WTC11 (cell line): ENCODE measurements at regions not wholly inside any gene's neighbourhood (a gene's known extent, or its start where the extent isn't known, plus 50 kb on each side); places are given as distances from the start of the nearest gene placed in this dataset.

Experiments
- ATAC-seq: fragments of 200-7000 bp; cut with Tn5 transposase; 2 replicates; pipeline ENCODE4 v1.10.0; 2021; ENCODE audit warnings: mild to moderate bottlenecking, moderate library complexity
- CTCF ChIA-PET: fragments of 300-600 bp; sonication (Branson Sonifier 250); formaldehyde crosslinking; loops from one replicate; lab custom pipeline; 2021; ENCODE audit warnings: antibody characterized with exemption; lab: Charles Lee
- POLR2A ChIA-PET: fragments of 350-600 bp; sonication (Branson Sonifier 250); formaldehyde crosslinking; loops from one replicate; lab custom pipeline; 2021; ENCODE audit warnings: antibody characterized with exemption; lab: Charles Lee
- DNase-seq: peaks from one replicate; pipeline ENCODE4 v3.0.0; 2021; ENCODE audit warnings: low spot score
- H3K27ac Mint-ChIP-seq: 2 replicates; pipeline ENCODE4 v1.8.0; 2021; ENCODE audit warnings: mixed read lengths
- H3K27me3 Mint-ChIP-seq: 2 replicates; pipeline ENCODE4 v1.8.0; 2021; ENCODE audit warnings: low read depth, mild to moderate bottlenecking, moderate library complexity, mixed read lengths
- H3K36me3 Mint-ChIP-seq: 2 replicates; pipeline ENCODE4 v1.8.0; 2021; ENCODE audit warnings: mixed read lengths
- H3K4me1 Mint-ChIP-seq: 2 replicates; pipeline ENCODE4 v1.8.0; 2022; ENCODE audit warnings: mixed read lengths
- H3K4me3 Mint-ChIP-seq: 2 replicates; pipeline ENCODE4 v1.8.0; 2021; ENCODE audit warnings: mild to moderate bottlenecking, moderate library complexity, mixed read lengths
- H3K9me3 Mint-ChIP-seq: 2 replicates; pipeline ENCODE4 v1.8.0; 2021; ENCODE audit warnings: mixed read lengths
- AFF4 ChIP-seq: sonication (generic); formaldehyde crosslinking; IDR thresholded peaks from 2 replicates; pipeline ENCODE4 v1.8.1; 2023; ENCODE audit warnings: mild to moderate bottlenecking, missing genetic modification reagents, borderline replicate concordance
- ATF2 ChIP-seq: sonication (generic); formaldehyde crosslinking; IDR thresholded peaks from 2 replicates; pipeline ENCODE4 v1.8.1; 2022; ENCODE audit warnings: low read depth, missing genetic modification reagents, borderline replicate concordance
- ATF6 ChIP-seq: sonication (generic); formaldehyde crosslinking; IDR thresholded peaks from 2 replicates; pipeline ENCODE4 v1.8.1; 2023; ENCODE audit warnings: mild to moderate bottlenecking, missing genetic modification reagents
- ELF4 ChIP-seq: sonication (generic); formaldehyde crosslinking; IDR thresholded peaks from 2 replicates; pipeline ENCODE4 v1.8.1; 2022; ENCODE audit warnings: low read depth, mild to moderate bottlenecking, moderate library complexity, missing genetic modification reagents
- KAT7 ChIP-seq: sonication (generic); formaldehyde crosslinking; IDR thresholded peaks from 2 replicates; pipeline ENCODE4 v1.8.1; 2023; ENCODE audit warnings: missing genetic modification reagents, mild to moderate bottlenecking, borderline replicate concordance
- MLX ChIP-seq: sonication (generic); formaldehyde crosslinking; IDR thresholded peaks from 2 replicates; pipeline ENCODE4 v1.8.1; 2023; ENCODE audit warnings: mild to moderate bottlenecking, missing genetic modification reagents, moderate library complexity
- MYBL2 ChIP-seq: sonication (generic); formaldehyde crosslinking; IDR thresholded peaks from 2 replicates; pipeline ENCODE4 v1.8.1; 2023; ENCODE audit warnings: mild to moderate bottlenecking, moderate library complexity, missing genetic modification reagents
- NFE2L1 ChIP-seq: sonication (generic); formaldehyde crosslinking; IDR thresholded peaks from 2 replicates; pipeline ENCODE4 v1.8.1; 2023; ENCODE audit warnings: missing genetic modification reagents
- NR1H2 ChIP-seq: sonication (generic); formaldehyde crosslinking; IDR thresholded peaks from 2 replicates; pipeline ENCODE4 v1.9.0; 2021; ENCODE audit warnings: mild to moderate bottlenecking, moderate library complexity, missing genetic modification reagents
- NR3C1 ChIP-seq: sonication (generic); formaldehyde crosslinking; conservative IDR thresholded peaks from 2 replicates; pipeline ENCODE4 v1.8.1; 2023; ENCODE audit warnings: low read depth, mild to moderate bottlenecking, missing genetic modification reagents
- PRDM15 ChIP-seq: sonication (generic); formaldehyde crosslinking; IDR thresholded peaks from 2 replicates; pipeline ENCODE4 v1.8.0; 2022; ENCODE audit warnings: missing genetic modification reagents
- RORB ChIP-seq: fragments of 250-450 bp; sonication (Bioruptor Pico); IDR thresholded peaks from 2 replicates; pipeline ENCODE4 v1.9.0; 2021; ENCODE audit warnings: mild to moderate bottlenecking
- TEAD1 ChIP-seq: sonication (generic); formaldehyde crosslinking; IDR thresholded peaks from 2 replicates; pipeline ENCODE4 v1.8.0; 2022; ENCODE audit warnings: mild to moderate bottlenecking, missing genetic modification reagents
- TEAD4 ChIP-seq: sonication (generic); formaldehyde crosslinking; IDR thresholded peaks from 2 replicates; pipeline ENCODE4 v1.8.0; 2022; ENCODE audit warnings: mild to moderate bottlenecking, missing genetic modification reagents
- ZNF121 ChIP-seq: sonication (generic); formaldehyde crosslinking; IDR thresholded peaks from 2 replicates; pipeline ENCODE4 v1.8.0; 2023; ENCODE audit warnings: missing genetic modification reagents
- ZNF219 ChIP-seq: sonication (generic); formaldehyde crosslinking; IDR thresholded peaks from 2 replicates; pipeline ENCODE4 v1.8.0; 2023; ENCODE audit warnings: missing genetic modification reagents, mild to moderate bottlenecking, borderline replicate concordance
- ZNF281 ChIP-seq: sonication (generic); formaldehyde crosslinking; IDR thresholded peaks from 2 replicates; pipeline ENCODE4 v1.8.0; 2023; ENCODE audit warnings: mild to moderate bottlenecking, missing genetic modification reagents
- ZNF423 ChIP-seq: fragments of 250-450 bp; sonication (Bioruptor Pico); IDR thresholded peaks from 2 replicates; pipeline ENCODE4 v2.1.2; 2022; ENCODE audit warnings: mild to moderate bottlenecking, moderate library complexity
- ZSCAN18 ChIP-seq: fragments of 250-450 bp; sonication (Bioruptor Pico); IDR thresholded peaks from 2 replicates; pipeline ENCODE4 v2.1.2; 2022; ENCODE audit warnings: mild to moderate bottlenecking, moderate library complexity

- Mint-ChIP-seq H3K36me3 (peaks cover 5% of the 10 kb centered on the region; the same call in 1 of the 2 replicates), H3K27me3 (peaks cover 60% of the 10 kb centered on the region), H3K4me3 (no peak overlapping the region), H3K27ac (no peak overlapping the region), H3K9me3 (peaks cover 14% of the 10 kb centered on the region), H3K4me1 (peaks cover 2% of the 10 kb centered on the region)
- ChIA-PET CTCF (interaction anchor here (0.9 kb wide), 1 partner anchor 73 kb away, joined by 3 read pairs; no protein-coding TSS in a partner anchor), POLR2A (no interaction called here)
- no peak for TF ChIP-seq MYBL2 (CRISPR knock-in tag)
- TF ChIP-seq AFF4: no peak
- no peak for TF ChIP-seq NR3C1 (CRISPR knock-in tag)
- TF ChIP-seq MLX (CRISPR knock-in tag): no peak
- no peak for TF ChIP-seq ZNF219 (CRISPR knock-in tag)
- no peak for TF ChIP-seq TEAD4 (CRISPR knock-in tag)
- no peak for TF ChIP-seq RORB
- TF ChIP-seq ZNF423: no peak
- no peak for TF ChIP-seq ELF4 (CRISPR knock-in tag)
- no peak for TF ChIP-seq NR1H2 (CRISPR knock-in tag)
- TF ChIP-seq NFE2L1 (CRISPR knock-in tag): no peak
- TF ChIP-seq ZNF121: no peak
- TF ChIP-seq PRDM15 (CRISPR knock-in tag): no peak
- TF ChIP-seq KAT7 (CRISPR knock-in tag): no peak
- no peak for TF ChIP-seq TEAD1 (CRISPR knock-in tag)
- no peak for TF ChIP-seq ATF6 (CRISPR knock-in tag)
- TF ChIP-seq ZSCAN18 (CRISPR knock-in tag): no peak
- no peak for TF ChIP-seq ZNF281 (CRISPR knock-in tag)
- no peak for TF ChIP-seq ATF2 (CRISPR knock-in tag)
- DNase-seq (no peak), ATAC-seq (no peak)
These were observed 86.1 kb upstream of the ANO1 start for GRCh38 chr11:69992026-69992425.
